Prostate gland (tissue), 2 donors: ENCODE measurements at regions not wholly inside any gene's neighbourhood (a gene's known extent, or its start where the extent isn't known, plus 50 kb on each side); places are given as distances from the start of the nearest gene placed in this dataset.

Experiments used
- DNase-seq: peaks from one replicate; pipeline ENCODE4 v3.0.0-alpha.2; 2019; ENCODE audit warnings: low spot score
- H3K27ac ChIP-seq, 2 donors: fragments of 200-600 bp; sonication (generic); 2 replicates each; pipeline ENCODE4 v1.5.1; 2017 to 2019
- H3K27me3 ChIP-seq: fragments of 200-600 bp; sonication (generic); replicated peaks from 2 replicates; pipeline ENCODE4 v1.5.1; 2019; ENCODE audit not compliant: insufficient read depth
- H3K36me3 ChIP-seq, 2 donors: fragments of 200-600 bp; sonication (generic); 1 replicate in 1 of 2; 2 replicates in 1 of 2; pipeline versions ENCODE4 v1.5.1 to v1.8.1; 2017 to 2019
- H3K4me1 ChIP-seq: fragments of 200-600 bp; sonication (generic); replicated peaks from 2 replicates; pipeline ENCODE4 v1.5.1; 2019
- H3K4me3 ChIP-seq, 2 donors: fragments of 200-600 bp; sonication (generic); 2 replicates each; pipeline ENCODE4 v1.5.1; 2017 to 2019
- H3K9me3 ChIP-seq: fragments of 200-600 bp; sonication (generic); 2 replicates; pipeline ENCODE4 v1.5.1; 2017
- POLR2A ChIP-seq: fragments of 450-650 bp; IDR thresholded peaks from one replicate; pipeline ENCODE4 v1.6.1; 2016; ENCODE audit warnings: antibody characterized with exemption, mild to moderate bottlenecking
- POLR2AphosphoS5 ChIP-seq: sonication (generic); formaldehyde crosslinking; IDR thresholded peaks from one replicate; pipeline ENCODE4 v1.6.1; 2017; ENCODE audit warnings: antibody characterized with exemption
- WGBS: methylation state at CpG from one replicate; pipeline ENCODE4 v1.1.5; 2018; 5-methylcytosine and 5-hydroxymethylcytosine counted together
- intact Hi-C: fragments of 100-400 bp; cut with DNase I; formaldehyde crosslinking; loops from one replicate; pipeline ENCODE4 v1.14.2; 2022
- TF ChIP-seq, protein P1 (sequence below), 4 experiments: fragments of 200-600 bp in 2 of 4; fragments of 450-650 bp in 2 of 4; sonication (generic) in 2 of 4; IDR thresholded peaks; 1 replicate in 3 of 4; 2 replicates in 1 of 4; pipeline ENCODE4 v1.5.1; 2016 to 2019; ENCODE audit warnings: antibody characterized with exemption in 4 of 4, mild to moderate bottlenecking in 2 of 4, moderate library complexity in 2 of 4

DNA sequence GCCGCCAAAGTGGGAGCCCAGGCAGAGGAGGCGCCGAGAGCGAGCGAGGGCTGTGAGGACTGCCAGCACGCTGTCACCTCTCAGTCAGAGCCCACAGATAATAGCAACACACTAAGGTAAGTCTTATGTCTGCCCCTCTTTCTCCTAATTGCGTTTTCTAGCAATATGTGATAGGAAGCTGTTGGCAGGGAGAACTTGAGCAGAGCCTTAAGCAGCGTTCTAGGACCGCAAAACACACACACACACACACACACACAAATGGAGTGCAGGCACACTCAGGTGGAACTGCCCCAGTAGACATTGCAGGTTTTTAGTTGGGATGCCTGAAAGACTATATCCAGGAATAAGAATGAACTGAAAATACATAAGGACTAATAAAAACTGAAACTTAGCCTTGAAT is 1188.5 kb downstream of the NXPH1 start:
- Histone ChIP-seq H3K27ac (no peak overlapping the region), H3K36me3 (no peaks in the 10 kb centered on the region), H3K4me3 (no peak overlapping the region), H3K4me1 (no peaks in the 10 kb centered on the region), H3K9me3 (no peaks in the 10 kb centered on the region), H3K27me3 (no peaks in the 10 kb centered on the region)
- no peak for DNase-seq
- TF ChIP-seq, protein P1, sequence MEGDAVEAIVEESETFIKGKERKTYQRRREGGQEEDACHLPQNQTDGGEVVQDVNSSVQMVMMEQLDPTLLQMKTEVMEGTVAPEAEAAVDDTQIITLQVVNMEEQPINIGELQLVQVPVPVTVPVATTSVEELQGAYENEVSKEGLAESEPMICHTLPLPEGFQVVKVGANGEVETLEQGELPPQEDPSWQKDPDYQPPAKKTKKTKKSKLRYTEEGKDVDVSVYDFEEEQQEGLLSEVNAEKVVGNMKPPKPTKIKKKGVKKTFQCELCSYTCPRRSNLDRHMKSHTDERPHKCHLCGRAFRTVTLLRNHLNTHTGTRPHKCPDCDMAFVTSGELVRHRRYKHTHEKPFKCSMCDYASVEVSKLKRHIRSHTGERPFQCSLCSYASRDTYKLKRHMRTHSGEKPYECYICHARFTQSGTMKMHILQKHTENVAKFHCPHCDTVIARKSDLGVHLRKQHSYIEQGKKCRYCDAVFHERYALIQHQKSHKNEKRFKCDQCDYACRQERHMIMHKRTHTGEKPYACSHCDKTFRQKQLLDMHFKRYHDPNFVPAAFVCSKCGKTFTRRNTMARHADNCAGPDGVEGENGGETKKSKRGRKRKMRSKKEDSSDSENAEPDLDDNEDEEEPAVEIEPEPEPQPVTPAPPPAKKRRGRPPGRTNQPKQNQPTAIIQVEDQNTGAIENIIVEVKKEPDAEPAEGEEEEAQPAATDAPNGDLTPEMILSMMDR (IDR thresholded peaks at IDR 0.05), result no peak
- TF ChIP-seq POLR2A (no peak), POLR2AphosphoS5 (no peak)
- WGBS, result 96% methylated on average over 9 of the region's 9 CpGs
- intact Hi-C loops, result no loop called here

DNA sequence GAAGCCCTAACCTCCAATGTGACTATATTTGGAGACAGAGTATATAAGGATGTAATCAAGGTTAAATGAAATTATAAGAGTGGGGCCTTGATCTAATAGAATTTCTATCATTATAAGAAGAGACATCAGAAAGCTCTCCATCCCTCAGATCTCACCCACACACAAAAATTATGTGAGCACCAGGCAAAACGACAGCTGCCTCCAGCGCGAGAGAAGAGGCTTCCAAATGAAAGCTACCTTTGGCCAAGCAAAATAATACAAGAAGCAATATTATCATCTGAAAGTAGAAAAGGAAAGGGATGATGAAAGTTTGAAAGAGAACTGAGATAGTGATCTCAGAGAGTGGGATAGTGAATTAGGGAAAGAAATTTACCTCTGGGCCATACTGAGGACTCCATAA is 1192.5 kb downstream of the NXPH1 start:
- intact Hi-C loops, result no loop called here
- no peak for DNase-seq
- no peaks in the 10 kb centered on the region for H3K4me1 ChIP-seq
- H3K27ac ChIP-seq, result no peak overlapping the region
- H3K27me3 ChIP-seq, result no peaks in the 10 kb centered on the region
- TF ChIP-seq, protein P1 (IDR thresholded peaks at IDR 0.05), result no peak
- TF ChIP-seq POLR2A (no peak), POLR2AphosphoS5 (no peak)
- WGBS, result 86% methylated on average over 3 of the region's 3 CpGs
- no peak overlapping the region for H3K4me3 ChIP-seq
- H3K9me3 ChIP-seq, result no peaks in the 10 kb centered on the region
- H3K36me3 ChIP-seq, result no peaks in the 10 kb centered on the region

DNA sequence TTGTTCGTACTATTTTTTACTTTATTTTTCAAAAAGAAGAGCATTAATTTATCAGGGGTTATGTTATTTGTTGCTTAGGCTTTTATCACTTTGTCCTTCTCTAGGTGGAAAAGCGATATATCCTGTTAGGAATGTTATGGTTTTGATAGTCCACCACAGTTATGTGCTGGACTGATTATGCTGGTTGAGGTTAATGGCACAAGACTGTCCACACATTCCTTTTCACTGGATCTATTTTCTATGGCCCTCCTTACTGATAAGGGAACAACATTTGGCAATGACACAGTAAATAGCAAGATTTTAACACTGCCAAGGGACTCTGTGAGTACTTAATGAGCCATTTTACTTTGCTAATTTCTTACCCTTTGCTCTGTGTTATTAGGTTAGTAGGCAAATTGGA is 1212.3 kb downstream of the NXPH1 start:
- intact Hi-C loops, result no loop called here
- Histone ChIP-seq H3K27ac (no peak overlapping the region), H3K9me3 (no peaks in the 10 kb centered on the region), H3K36me3 (no peaks in the 10 kb centered on the region), H3K4me1 (no peaks in the 10 kb centered on the region), H3K4me3 (no peak overlapping the region), H3K27me3 (no peaks in the 10 kb centered on the region)
- TF ChIP-seq, protein P1 (IDR thresholded peaks at IDR 0.05), result no peak
- TF ChIP-seq POLR2A (no peak), POLR2AphosphoS5 (no peak)
- no peak for DNase-seq
- WGBS, result 98% methylated on average over 2 of the region's 2 CpGs

DNA sequence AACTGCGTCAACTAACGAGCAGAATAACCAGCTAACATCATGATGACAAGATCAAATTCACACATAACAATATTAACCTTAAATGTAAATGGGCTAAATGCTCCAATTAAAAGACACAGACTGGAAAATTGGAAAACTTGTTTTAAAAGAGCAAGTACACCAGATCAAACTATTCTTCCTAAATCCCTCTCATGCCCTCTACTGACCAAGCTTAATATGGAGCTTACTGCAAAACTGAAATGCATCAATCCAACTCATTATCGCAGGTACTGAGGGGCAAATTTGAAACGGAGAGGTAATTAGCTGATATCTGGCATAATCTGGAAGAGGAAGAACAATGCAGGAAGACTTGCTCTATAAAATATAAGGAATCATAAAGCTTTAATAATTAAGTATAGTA is 1223.8 kb downstream of the NXPH1 start:
- Histone ChIP-seq H3K36me3 (no peaks in the 10 kb centered on the region), H3K9me3 (no peaks in the 10 kb centered on the region), H3K27me3 (no peaks in the 10 kb centered on the region), H3K27ac (no peak overlapping the region), H3K4me1 (no peaks in the 10 kb centered on the region), H3K4me3 (no peak overlapping the region)
- DNase-seq, result no peak
- WGBS, result 78% methylated on average over 4 of the region's 4 CpGs
- no peak for TF ChIP-seq POLR2A
- intact Hi-C loops, result no loop called here

DNA sequence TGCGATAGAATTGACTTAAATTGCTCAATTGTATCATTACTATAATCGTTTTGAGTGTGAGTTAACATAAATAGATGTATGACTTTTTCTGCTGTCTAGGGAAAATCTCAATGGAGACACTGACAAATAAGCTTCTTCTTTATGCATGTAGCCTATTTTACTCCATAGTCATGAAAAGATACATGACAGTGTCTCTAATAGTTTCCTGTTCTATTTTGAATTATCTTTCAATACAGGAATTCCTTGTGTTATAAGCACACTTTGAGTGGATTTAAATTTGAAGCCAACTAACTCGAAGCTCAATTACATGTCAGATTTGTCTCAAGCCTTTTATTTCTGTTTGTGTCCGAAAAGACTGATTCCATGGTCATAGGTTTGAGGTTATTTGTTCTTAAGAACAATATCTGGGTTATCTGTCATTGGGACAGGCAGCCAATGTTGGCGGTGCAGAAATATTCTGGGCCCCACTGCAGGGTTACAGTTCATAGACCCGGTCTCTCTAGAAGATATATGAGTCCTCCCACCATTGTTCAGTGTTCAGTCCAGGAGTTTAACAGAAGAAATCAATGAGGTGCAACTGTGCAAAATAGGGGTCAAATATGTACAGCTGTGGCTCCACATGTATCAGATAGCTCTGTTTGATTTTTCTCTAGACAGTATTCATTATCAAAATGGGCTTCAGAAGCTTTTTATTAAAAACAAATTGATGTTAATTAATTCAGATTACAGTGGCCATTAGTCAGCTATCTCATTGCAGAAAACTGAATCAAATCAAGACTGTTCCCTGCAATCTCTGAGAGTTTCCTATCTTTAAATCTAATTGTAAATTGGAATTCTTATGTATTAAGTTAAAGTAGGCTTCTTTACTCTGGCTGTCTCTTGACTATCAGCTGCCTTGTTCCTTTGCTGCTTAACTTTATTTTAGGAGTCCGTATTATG is 1238.8 kb downstream of the NXPH1 start:
- Histone ChIP-seq H3K4me1 (no peaks in the 10 kb centered on the region), H3K36me3 (no peaks in the 10 kb centered on the region), H3K27ac (no peak overlapping the region), H3K9me3 (no peaks in the 10 kb centered on the region), H3K27me3 (no peaks in the 10 kb centered on the region), H3K4me3 (no peak overlapping the region)
- TF ChIP-seq POLR2AphosphoS5 (no peak), POLR2A (no peak)
- TF ChIP-seq, protein P1 (IDR thresholded peaks at IDR 0.05), result no peak
- 88% methylated on average over 7 of the region's 7 CpGs for WGBS
- no peak for DNase-seq
- intact Hi-C loops, result no loop called here
